ENCODE measurements at regions not wholly inside any gene's neighbourhood (a gene's known extent, or its start where the extent isn't known, plus 50 kb on each side); places are given as distances from the start of the nearest gene placed in this dataset.
"Not testable (repeated sequence)": the region's sequence is repeated elsewhere in the genome, so short reads cannot be mapped to it uniquely, and the experiment has no call there.

DNA sequence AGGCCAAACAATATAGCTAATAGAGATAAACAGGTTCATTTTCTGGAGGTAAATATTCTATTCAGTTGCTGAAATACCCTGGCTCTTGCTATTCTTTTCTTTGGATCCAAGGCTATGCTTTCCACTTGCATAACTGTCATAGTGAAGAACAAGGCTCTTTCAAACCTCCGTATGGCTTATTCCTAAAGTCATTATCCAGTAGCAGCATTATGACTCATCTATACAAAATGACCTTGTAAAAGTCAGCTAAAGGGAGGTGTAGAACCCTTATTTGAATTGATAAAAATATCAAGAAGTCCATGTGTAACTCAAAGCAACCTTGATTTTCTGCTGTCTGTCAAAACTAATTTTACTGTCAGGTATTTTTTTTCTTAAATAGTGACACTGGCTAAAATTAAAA is 447.8 kb downstream of the PLK2 start:
- no peak for DNase-seq

GRCh38 chr5:58011301-58011700 is 448.6 kb downstream of the PLK2 start:
- no peak for DNase-seq

DNA sequence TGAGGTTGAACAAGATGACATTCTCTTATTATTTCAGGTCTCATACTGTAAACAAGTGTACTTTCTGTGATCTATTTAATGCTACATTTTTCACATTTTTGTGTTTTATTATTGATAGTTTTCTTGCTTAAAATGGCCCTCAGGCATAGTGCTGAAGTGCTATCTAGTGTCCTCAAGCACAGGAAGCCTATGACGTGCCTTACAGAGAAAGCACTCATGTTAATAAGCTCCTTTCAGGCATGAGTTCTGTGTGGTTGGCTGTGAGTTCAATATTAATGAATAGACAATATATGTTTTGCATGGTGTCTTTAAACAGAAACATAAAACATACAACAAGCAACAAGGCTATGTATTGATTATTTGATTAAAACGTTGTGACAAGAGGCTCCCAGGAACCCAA is 450.1 kb downstream of the PLK2 start:
- no peak for DNase-seq

DNA sequence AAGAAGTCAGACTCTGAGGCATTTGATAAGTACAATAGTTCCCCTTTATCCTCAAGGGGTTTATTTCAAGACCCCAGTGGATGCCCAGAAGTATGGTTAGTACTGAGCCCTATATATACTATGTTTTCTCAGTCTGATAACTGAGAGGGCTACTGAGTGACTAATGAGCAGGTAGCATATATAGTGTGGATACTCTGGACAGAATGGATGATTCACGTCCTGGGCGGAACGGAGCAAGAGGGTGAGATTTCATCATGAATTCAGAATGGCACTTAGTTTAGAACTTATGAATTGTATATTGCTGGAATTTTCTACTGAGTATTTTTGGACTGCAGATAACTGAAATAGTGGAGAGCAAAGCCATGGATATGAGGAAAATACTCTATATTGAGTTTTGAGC is 457.6 kb downstream of the PLK2 start:
- no peak for DNase-seq

- no peak for DNase-seq
These were observed 466.0 kb downstream of the PLK2 start for GRCh38 chr5:57993866-57994265.

DNA sequence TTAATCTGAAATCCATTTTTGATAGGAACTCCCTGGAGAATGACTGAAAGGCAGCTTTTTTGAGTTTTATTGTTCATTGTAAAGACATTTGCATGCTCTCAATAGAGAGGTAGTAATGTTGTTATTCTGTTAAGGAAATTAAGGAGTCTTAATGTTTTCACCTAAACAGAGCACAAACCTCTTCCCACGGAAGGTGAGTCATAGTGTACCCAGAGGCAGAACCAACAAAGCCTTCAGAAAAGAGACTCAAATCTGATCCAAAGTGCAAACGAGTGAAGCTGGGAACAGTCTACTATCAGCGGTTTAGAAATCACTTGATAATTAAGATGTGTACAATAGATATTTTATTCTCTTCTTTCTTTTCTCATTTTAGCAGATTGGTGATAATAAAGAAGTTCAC is 470.5 kb downstream of the PLK2 start:
- DNase-seq, result no peak

DNA sequence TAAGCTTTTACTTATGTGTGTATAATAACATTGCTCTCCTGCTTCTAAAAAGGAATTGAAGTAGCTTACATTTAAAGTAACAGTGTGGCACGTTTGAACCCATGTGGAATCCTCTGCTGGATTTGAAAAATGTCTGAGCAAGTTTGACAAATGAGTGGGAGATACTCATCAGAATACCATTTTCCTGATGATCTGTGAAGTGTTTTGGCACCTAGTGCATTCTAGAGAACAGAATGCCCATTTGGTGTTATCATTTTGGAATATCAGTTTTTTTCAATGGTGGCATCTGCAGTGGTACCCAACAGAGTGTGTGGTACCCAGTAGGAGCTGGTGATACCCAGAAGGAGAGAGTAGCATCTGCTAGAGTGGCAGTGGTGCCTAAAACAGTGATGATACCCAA is 471.1 kb downstream of the PLK2 start:
- DNase-seq, result no peak

DNA sequence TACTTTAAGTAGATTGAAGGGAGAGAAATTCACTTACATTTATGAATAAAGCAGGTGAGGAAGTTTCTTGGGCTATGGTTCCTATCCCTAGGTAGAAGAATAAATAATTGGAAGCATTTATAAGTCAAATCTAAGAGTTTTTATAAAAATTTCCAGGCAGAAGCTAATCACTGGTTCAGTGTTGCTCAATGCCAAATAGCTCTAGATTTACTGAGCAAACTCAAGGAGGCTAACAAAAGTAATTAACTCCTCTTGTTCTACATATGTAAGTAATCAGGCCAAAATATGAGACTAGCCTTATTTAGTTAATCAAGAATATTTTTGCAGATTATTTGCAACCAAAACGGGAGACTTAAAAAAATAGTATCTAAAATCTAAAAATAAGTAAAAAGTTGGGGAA is 472.3 kb downstream of the PLK2 start:
- DNase-seq, result no peak

GRCh38 chr5:57986761-57987341 is 473.0 kb downstream of the PLK2 start:
- DNase-seq, result no peak

GRCh38 chr5:57983426-57983825 is 476.5 kb downstream of the PLK2 start:
- DNase-seq, result no peak

GRCh38 chr5:57979671-57980070 is 480.2 kb downstream of the PLK2 start:
- no peak for DNase-seq

- no peak for DNase-seq
These were observed 483.4 kb downstream of the PLK2 start for GRCh38 chr5:57976506-57976905.

DNA sequence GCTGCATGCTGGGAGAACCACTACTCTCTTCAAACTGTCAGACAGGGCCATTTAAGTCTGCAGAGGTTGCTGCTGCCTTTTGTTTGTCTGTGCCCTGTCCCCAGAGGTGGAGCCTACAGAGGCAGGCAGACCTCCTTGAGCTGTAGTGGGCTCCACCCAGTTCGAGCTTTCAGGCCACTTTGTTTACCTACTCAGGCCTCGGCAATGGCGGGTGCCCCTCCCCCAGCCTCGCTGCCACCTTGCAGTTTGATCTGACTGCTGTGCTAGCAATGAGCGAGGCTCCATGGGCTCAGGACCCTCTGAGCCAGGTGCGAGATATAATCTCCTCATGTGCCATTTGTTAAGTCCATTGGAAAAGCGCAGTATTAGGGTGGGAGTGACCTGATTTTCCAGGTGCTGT is 487.8 kb downstream of the PLK2 start:
- not testable (repeated sequence) for DNase-seq

GRCh38 chr5:57960569-57960968 is 478.0 kb upstream of the ACTBL2 start:
- DNase-seq, result no peak

DNA sequence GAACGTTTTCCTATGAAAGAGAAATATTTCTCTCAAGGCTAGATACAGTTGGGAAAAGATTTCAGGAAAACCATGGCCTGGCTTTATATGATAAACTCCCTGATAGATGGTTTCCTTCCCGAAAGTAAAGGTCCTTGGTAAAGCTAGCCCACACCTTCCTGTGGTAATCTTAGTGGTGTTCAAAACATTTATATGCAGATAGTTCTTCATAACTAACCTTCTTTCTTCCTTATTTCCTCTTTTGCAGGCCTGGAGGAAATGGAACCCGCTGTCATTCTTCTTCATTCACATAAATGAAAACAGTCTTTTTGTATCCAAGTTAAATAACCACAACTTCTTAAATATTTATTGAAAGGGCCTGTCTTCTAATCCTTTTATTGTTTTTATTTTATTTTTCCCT is 474.0 kb upstream of the ACTBL2 start:
- DNase-seq, result no peak

DNA sequence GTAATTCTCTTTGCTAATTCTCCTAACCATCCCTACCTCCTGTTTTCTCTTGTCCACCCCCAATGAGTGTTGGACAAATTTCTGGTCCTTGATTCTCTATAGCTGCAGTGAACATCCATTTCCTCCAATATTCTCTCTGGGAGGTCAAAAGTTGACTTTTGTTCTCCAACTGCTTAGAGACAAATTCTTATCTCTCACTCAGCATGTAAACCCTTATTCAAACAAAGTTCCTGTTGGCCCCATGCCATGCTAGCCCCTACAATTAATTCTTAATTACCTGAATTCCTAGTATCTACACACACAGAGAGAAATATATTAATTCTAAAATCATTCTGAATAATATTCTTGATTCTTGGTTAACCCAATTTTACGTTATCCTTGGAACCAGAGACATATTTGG is 472.9 kb upstream of the ACTBL2 start:
- no peak for DNase-seq

DNA sequence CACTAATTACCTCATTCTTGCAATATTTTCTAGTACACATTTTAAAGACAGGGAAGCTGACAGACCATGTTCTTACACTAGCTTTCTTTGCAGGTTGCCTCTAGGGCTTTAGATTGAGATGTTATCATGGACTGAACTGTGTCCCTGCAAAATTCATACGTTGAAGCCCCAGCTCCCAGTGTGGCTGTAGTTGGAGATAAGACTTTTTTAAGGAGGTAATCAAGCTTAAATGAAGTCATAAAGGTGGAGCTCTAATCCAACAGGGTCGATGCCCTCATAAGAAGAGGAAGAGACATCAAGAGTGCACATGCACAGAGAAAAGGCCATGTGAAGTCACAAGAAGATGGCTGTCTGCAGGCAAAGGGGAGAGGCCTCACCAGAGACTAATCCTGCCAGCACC is 471.2 kb upstream of the ACTBL2 start:
- no peak for DNase-seq

DNA sequence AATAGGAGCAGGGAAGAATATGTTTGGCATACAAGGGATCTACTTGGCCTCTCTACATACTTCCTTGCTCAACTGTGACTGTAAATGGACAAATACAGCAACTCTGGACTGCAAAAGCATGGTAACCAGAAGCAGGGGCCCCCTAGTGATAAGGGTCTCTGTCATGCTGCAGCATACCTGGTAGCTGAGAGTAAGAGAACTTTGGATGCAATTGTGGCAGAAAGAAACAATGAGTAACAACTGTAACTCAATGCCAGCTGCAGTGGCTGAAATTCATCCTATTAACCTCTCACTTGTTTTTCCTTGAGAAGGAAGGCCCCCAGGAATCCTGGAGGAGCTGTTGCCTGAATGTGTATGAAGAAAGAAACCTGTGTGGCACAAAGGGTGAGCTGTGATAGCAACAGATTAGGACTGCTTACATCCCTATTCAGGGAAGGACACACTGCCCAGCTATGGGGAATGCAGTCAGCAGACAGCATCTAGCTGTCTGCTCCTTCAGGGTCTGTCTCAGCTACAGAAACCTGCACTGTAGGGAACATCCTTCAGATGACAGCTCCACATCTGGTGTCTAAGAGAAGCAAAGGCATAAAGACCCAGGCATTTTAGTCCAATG is 468.1 kb upstream of the ACTBL2 start:
- no peak for DNase-seq

- no peak for DNase-seq
These were observed 465.5 kb upstream of the ACTBL2 start for GRCh38 chr5:57948091-57948490.

DNA sequence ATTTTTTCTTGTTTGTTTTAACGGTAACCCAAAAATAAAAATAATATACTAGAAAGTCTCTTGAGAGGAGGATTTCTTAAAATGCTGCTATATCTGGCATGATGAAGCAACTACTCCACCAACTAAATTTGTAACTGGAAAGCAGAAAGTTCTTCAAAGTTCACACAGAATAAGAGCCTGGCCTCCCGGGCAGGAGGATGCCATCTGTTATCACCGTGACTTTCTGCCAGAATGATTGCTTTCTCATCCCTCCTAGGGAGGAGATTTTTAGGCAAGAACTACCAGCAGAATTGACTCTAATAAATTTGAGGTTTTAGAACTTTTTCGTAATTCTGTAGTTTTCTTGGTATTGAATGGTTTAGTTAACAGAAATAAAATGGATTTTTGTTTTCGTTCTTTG is 464.6 kb upstream of the ACTBL2 start:
- no peak for DNase-seq

DNA sequence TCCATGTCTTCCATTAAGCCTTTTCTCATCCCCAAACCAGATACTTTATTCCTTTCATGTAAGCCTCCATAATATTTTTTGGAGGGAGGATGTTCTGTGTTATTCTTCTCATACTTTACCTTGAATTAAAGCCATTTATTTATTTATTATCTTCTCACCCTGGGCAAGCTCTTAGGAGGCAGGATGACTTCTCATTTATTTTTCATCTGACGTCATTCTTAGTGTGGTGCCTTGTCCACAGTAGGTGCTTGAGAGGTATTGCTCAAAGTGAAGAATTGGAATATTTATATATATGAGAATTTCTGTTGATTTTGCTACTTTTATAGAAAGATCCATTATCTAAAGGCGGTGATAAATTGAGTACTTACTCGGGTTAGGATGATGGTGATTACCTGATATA is 458.3 kb upstream of the ACTBL2 start:
- DNase-seq, result no peak

- DNase-seq, result no peak
These were observed 457.6 kb upstream of the ACTBL2 start for GRCh38 chr5:57940236-57940635.

DNA sequence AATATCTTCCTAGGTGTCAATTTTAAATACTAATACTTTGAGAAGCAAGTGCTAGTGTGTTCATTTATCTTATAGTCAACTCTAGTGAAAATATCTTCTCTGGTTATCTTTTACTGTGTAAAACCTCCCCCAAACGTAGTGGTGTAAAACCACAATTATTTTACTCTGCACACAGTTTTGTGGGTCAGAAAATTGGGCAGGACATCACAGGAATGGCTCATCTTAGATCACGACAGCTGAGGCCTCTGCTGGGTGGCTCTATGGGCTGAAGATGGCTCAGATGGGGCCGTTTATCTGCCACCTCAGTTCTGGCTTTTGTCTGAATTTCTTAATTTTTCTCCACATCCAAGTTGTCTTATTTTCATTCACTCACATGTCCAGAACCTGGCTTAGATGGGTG is 457.2 kb upstream of the ACTBL2 start:
- DNase-seq, result no peak

DNA sequence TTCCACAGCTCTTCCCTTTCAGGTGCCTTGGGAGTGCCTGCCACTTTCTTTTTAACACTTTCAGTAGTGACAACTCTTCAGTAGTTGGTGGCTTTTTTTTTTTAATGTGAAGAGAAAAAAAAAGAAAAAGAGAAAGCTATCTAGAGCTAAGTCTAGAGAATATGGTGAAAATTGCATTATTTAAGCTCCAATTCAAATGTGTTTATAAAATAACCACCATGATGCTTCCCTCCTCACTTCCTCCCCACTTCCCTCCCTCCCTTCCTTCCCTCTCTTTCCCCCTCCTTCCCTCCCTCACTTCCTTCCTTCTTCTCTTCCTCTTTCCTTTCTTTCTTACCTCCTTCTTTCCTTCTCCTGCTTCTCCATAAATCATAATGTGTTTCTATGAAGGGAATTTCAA is 456.7 kb upstream of the ACTBL2 start:
- no peak for DNase-seq

GRCh38 chr5:57938174-57938557 is 455.6 kb upstream of the ACTBL2 start:
- no peak for DNase-seq
